ENCODE measurements at regions not wholly inside any gene's neighbourhood (a gene's known extent, or its start where the extent isn't known, plus 50 kb on each side); places are given as distances from the start of the nearest gene placed in this dataset.

DNA sequence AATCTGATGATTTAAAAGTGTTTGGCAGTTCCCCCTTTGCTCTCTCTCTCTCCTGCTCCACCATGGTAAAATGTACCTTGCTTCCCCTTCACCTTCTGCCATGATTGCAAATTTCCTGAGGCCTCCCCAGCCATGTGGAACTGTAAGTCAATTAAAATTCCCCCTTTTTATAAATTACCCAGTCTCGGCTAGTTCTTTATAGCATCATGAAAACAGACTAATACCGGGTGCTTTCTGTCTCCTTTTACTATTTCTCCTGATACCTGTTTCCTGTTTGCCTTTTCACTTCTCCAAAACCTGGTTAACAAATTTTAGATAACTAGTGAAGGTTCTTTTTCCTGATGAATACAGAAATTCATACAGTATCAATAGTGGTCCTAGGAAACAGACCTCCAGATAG is 1670.3 kb downstream of the MRPL39 start:
- Mint-ChIP-seq H3K27ac (no peak overlapping the region), H3K4me1 (no peaks in the 10 kb centered on the region), H3K4me3 (no peak overlapping the region), H3K36me3 (ENCODE audit: low read depth) (peaks cover 16% of the 10 kb centered on the region; the same call in 1 of the 3 replicates), H3K9me3 (peaks cover 81% of the 10 kb centered on the region), H3K27me3 (ENCODE audit: insufficient read depth, low read depth, poor library complexity) (peaks cover 1% of the 10 kb centered on the region)
- DNase-seq (ENCODE audit: low spot score): no peak
- no peaks in the 10 kb centered on the region for H3K36me3 ChIP-seq (ENCODE audit: insufficient read depth)
- no peak overlapping the region for H2AFZ ChIP-seq
- H3K27me3 ChIP-seq (ENCODE audit: insufficient read depth): no peaks in the 10 kb centered on the region
- no peaks in the 10 kb centered on the region for H3F3A ChIP-seq (replicated peaks; ENCODE audit: low read depth)
- H3K9me2 ChIP-seq (ENCODE audit: insufficient read depth): no peaks in the 10 kb centered on the region
- H3K4me3 ChIP-seq: no peak overlapping the region
- TF ChIP-seq, protein P1, sequence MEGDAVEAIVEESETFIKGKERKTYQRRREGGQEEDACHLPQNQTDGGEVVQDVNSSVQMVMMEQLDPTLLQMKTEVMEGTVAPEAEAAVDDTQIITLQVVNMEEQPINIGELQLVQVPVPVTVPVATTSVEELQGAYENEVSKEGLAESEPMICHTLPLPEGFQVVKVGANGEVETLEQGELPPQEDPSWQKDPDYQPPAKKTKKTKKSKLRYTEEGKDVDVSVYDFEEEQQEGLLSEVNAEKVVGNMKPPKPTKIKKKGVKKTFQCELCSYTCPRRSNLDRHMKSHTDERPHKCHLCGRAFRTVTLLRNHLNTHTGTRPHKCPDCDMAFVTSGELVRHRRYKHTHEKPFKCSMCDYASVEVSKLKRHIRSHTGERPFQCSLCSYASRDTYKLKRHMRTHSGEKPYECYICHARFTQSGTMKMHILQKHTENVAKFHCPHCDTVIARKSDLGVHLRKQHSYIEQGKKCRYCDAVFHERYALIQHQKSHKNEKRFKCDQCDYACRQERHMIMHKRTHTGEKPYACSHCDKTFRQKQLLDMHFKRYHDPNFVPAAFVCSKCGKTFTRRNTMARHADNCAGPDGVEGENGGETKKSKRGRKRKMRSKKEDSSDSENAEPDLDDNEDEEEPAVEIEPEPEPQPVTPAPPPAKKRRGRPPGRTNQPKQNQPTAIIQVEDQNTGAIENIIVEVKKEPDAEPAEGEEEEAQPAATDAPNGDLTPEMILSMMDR (conservative IDR thresholded peaks at IDR 0.05; ENCODE audit: low read depth in 2 of 2): no peak
- TF ChIP-seq, protein P2, sequence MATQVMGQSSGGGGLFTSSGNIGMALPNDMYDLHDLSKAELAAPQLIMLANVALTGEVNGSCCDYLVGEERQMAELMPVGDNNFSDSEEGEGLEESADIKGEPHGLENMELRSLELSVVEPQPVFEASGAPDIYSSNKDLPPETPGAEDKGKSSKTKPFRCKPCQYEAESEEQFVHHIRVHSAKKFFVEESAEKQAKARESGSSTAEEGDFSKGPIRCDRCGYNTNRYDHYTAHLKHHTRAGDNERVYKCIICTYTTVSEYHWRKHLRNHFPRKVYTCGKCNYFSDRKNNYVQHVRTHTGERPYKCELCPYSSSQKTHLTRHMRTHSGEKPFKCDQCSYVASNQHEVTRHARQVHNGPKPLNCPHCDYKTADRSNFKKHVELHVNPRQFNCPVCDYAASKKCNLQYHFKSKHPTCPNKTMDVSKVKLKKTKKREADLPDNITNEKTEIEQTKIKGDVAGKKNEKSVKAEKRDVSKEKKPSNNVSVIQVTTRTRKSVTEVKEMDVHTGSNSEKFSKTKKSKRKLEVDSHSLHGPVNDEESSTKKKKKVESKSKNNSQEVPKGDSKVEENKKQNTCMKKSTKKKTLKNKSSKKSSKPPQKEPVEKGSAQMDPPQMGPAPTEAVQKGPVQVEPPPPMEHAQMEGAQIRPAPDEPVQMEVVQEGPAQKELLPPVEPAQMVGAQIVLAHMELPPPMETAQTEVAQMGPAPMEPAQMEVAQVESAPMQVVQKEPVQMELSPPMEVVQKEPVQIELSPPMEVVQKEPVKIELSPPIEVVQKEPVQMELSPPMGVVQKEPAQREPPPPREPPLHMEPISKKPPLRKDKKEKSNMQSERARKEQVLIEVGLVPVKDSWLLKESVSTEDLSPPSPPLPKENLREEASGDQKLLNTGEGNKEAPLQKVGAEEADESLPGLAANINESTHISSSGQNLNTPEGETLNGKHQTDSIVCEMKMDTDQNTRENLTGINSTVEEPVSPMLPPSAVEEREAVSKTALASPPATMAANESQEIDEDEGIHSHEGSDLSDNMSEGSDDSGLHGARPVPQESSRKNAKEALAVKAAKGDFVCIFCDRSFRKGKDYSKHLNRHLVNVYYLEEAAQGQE (IDR thresholded peaks at IDR 0.05; ENCODE audit: unreplicated experiment): no peak
- no peak for TF ChIP-seq STAT1 (IDR thresholded peaks at IDR 0.05; ENCODE audit: unreplicated experiment)
- no peak for TF ChIP-seq ZNF114 (CRISPR knock-in tag; IDR thresholded peaks at IDR 0.05)
- no peak for TF ChIP-seq CREB1 (CRISPR knock-in tag; IDR thresholded peaks at IDR 0.05; ENCODE audit: low read depth)
- TF ChIP-seq POLR2AphosphoS5 (IDR thresholded peaks at IDR 0.05; ENCODE audit: low read depth): no peak
- TF ChIP-seq, protein P3, sequence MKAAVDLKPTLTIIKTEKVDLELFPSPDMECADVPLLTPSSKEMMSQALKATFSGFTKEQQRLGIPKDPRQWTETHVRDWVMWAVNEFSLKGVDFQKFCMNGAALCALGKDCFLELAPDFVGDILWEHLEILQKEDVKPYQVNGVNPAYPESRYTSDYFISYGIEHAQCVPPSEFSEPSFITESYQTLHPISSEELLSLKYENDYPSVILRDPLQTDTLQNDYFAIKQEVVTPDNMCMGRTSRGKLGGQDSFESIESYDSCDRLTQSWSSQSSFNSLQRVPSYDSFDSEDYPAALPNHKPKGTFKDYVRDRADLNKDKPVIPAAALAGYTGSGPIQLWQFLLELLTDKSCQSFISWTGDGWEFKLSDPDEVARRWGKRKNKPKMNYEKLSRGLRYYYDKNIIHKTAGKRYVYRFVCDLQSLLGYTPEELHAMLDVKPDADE (IDR thresholded peaks at IDR 0.05): no peak
- no peak for TF ChIP-seq NANOG (IDR thresholded peaks at IDR 0.05; ENCODE audit: borderline replicate concordance)
- TF ChIP-seq, protein P4, sequence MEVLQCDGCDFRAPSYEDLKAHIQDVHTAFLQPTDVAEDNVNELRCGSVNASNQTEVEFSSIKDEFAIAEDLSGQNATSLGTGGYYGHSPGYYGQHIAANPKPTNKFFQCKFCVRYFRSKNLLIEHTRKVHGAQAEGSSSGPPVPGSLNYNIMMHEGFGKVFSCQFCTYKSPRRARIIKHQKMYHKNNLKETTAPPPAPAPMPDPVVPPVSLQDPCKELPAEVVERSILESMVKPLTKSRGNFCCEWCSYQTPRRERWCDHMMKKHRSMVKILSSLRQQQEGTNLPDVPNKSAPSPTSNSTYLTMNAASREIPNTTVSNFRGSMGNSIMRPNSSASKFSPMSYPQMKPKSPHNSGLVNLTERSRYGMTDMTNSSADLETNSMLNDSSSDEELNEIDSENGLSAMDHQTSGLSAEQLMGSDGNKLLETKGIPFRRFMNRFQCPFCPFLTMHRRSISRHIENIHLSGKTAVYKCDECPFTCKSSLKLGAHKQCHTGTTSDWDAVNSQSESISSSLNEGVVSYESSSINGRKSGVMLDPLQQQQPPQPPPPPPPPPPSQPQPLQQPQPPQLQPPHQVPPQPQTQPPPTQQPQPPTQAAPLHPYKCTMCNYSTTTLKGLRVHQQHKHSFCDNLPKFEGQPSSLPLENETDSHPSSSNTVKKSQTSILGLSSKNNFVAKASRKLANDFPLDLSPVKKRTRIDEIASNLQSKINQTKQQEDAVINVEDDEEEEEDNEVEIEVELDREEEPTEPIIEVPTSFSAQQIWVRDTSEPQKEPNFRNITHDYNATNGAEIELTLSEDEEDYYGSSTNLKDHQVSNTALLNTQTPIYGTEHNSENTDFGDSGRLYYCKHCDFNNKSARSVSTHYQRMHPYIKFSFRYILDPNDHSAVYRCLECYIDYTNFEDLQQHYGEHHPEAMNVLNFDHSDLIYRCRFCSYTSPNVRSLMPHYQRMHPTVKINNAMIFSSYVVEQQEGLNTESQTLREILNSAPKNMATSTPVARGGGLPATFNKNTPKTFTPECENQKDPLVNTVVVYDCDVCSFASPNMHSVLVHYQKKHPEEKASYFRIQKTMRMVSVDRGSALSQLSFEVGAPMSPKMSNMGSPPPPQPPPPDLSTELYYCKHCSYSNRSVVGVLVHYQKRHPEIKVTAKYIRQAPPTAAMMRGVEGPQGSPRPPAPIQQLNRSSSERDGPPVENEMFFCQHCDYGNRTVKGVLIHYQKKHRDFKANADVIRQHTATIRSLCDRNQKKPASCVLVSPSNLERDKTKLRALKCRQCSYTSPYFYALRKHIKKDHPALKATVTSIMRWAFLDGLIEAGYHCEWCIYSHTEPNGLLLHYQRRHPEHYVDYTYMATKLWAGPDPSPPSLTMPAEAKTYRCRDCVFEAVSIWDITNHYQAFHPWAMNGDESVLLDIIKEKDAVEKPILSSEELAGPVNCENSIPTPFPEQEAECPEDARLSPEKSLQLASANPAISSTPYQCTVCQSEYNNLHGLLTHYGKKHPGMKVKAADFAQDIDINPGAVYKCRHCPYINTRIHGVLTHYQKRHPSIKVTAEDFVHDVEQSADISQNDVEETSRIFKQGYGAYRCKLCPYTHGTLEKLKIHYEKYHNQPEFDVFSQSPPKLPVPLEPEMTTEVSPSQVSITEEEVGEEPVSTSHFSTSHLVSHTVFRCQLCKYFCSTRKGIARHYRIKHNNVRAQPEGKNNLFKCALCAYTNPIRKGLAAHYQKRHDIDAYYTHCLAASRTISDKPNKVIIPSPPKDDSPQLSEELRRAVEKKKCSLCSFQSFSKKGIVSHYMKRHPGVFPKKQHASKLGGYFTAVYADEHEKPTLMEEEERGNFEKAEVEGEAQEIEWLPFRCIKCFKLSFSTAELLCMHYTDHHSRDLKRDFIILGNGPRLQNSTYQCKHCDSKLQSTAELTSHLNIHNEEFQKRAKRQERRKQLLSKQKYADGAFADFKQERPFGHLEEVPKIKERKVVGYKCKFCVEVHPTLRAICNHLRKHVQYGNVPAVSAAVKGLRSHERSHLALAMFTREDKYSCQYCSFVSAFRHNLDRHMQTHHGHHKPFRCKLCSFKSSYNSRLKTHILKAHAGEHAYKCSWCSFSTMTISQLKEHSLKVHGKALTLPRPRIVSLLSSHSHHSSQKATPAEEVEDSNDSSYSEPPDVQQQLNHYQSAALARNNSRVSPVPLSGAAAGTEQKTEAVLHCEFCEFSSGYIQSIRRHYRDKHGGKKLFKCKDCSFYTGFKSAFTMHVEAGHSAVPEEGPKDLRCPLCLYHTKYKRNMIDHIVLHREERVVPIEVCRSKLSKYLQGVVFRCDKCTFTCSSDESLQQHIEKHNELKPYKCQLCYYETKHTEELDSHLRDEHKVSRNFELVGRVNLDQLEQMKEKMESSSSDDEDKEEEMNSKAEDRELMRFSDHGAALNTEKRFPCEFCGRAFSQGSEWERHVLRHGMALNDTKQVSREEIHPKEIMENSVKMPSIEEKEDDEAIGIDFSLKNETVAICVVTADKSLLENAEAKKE (CRISPR knock-in tag; IDR thresholded peaks at IDR 0.05): no peak
- TF ChIP-seq EZH2phosphoT487 (IDR thresholded peaks at IDR 0.05; ENCODE audit: unreplicated experiment): no peak
- no peaks in the 10 kb centered on the region for H3K79me2 ChIP-seq (replicated peaks; ENCODE audit: insufficient read depth)
- no peak for ATAC-seq
- H3K27ac ChIP-seq (ENCODE audit: low read depth): no peak overlapping the region
- H4K20me1 ChIP-seq (replicated peaks; ENCODE audit: insufficient read depth): no peaks in the 10 kb centered on the region
- H3K4me1 ChIP-seq (ENCODE audit: insufficient read depth): no peaks in the 10 kb centered on the region
- no peak overlapping the region for H3K4me2 ChIP-seq

All from GM23338 (cell line).